Mesendoderm (in vitro differentiated cells): ENCODE measurements at regions not wholly inside any gene's neighbourhood (a gene's known extent, or its start where the extent isn't known, plus 50 kb on each side); places are given as distances from the start of the nearest gene placed in this dataset.
"Not testable (repeated sequence)": the region's sequence is repeated elsewhere in the genome, so short reads cannot be mapped to it uniquely, and the experiment has no call there.

Experiments
- DNase-seq: peaks from one replicate; pipeline ENCODE4 v3.0.0; 2013
- H2AK5ac ChIP-seq: 2 replicates; pipeline ENCODE4 v1.6.1; 2013; ENCODE audit warnings: low read length, inconsistent platforms
- H2BK120ac ChIP-seq: 2 replicates; pipeline ENCODE4 v1.6.1; 2013; ENCODE audit warnings: low read depth, mild to moderate bottlenecking, low read length, moderate library complexity, mixed read lengths
- H2BK15ac ChIP-seq: replicated peaks from 2 replicates; pipeline ENCODE4 v1.6.1; 2013; ENCODE audit warnings: low read depth, mild to moderate bottlenecking, moderate library complexity
- H2BK5ac ChIP-seq: 2 replicates; pipeline ENCODE4 v1.6.1; 2013; ENCODE audit warnings: low read length, inconsistent platforms
- H3K18ac ChIP-seq: 2 replicates; pipeline ENCODE4 v1.6.1; 2013; ENCODE audit warnings: mild to moderate bottlenecking, low read length, mixed read lengths
- H3K23ac ChIP-seq: one replicate; pipeline ENCODE4 v1.6.1; 2013; ENCODE audit warnings: low read length
- H3K27ac ChIP-seq: 2 replicates; pipeline ENCODE4 v1.5.1; 2013; ENCODE audit warnings: low read depth, mild to moderate bottlenecking, inconsistent platforms, low read length, moderate library complexity
- H3K27me3 ChIP-seq: 2 replicates; pipeline ENCODE4 v1.6.1; 2013; ENCODE audit warnings: low read length, control low read depth, mild to moderate bottlenecking, inconsistent platforms; ENCODE audit not compliant: insufficient read depth, poor library complexity
- H3K36me3 ChIP-seq: 2 replicates; pipeline ENCODE4 v1.6.1; 2013; ENCODE audit warnings: low read length, inconsistent platforms; ENCODE audit not compliant: control insufficient read depth, insufficient read depth
- H3K4ac ChIP-seq: one replicate; pipeline ENCODE4 v1.6.1; 2013; ENCODE audit warnings: low read depth, mild to moderate bottlenecking, low read length, moderate library complexity
- H3K4me1 ChIP-seq: 2 replicates; pipeline ENCODE4 v1.6.1; 2013; ENCODE audit warnings: low read depth, low read length, inconsistent platforms; ENCODE audit not compliant: control insufficient read depth
- H3K4me2 ChIP-seq: 2 replicates; pipeline ENCODE4 v1.6.1; 2013; ENCODE audit warnings: low read length
- H3K4me3 ChIP-seq: 2 replicates; pipeline ENCODE4 v1.5.1; 2013; ENCODE audit warnings: mild to moderate bottlenecking, low read length
- H3K56ac ChIP-seq: one replicate; pipeline ENCODE4 v1.6.1; 2013; ENCODE audit warnings: low read length
- H3K79me1 ChIP-seq: 2 replicates; pipeline ENCODE4 v1.6.1; 2013; ENCODE audit warnings: low read length, inconsistent platforms
- H3K79me2 ChIP-seq: 2 replicates; pipeline ENCODE4 v1.6.1; 2013; ENCODE audit warnings: mild to moderate bottlenecking, low read length; ENCODE audit not compliant: control insufficient read depth, insufficient read depth
- H3K9ac ChIP-seq: 2 replicates; pipeline ENCODE4 v1.6.1; 2013; ENCODE audit warnings: low read length, inconsistent platforms
- H4K5ac ChIP-seq: one replicate; pipeline ENCODE4 v1.6.1; 2013; ENCODE audit warnings: low read length
- H4K8ac ChIP-seq: one replicate; pipeline ENCODE4 v1.6.1; 2013; ENCODE audit warnings: low read depth, mild to moderate bottlenecking, control low read depth, low read length, moderate library complexity
- WGBS: extraction: QIAGEN DNeasy Blood & Tissue Kit; methylation state at CpG from one replicate; pipeline ENCODE4 v1.1.7; 2013; ENCODE audit warnings: low lambda C conversion rate, missing lambda C conversion rate; ENCODE audit not compliant: insufficient coverage; ENCODE audit errors: extremely low coverage; 5-methylcytosine and 5-hydroxymethylcytosine counted together

DNA sequence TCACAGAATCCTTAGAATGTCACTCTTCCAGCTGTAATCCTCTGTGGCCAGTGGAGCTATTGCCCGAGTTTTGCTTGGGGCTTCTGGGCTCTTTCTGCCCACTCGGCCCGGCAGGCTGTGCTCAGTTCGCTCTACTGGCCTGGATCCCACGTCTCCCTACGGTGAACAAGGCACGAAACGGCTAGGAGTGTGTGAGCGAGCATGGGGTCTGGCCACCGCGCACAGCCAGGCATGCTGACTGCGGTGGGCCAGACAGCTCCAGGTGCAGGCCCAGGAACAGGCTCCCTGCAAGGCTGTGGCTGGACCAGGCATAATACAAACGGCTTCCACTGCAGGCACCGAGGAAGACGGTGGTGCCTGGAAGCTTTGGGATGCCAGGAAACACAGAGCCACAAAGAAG, 2035.5 kb upstream of the ACO1 start:
- Histone ChIP-seq H2AK5ac (no peak overlapping the region), H3K23ac (no peak overlapping the region)
- whole genome bisulfite sequencing, result no CpG with 5 or more reads among the region's 15 CpGs

DNA sequence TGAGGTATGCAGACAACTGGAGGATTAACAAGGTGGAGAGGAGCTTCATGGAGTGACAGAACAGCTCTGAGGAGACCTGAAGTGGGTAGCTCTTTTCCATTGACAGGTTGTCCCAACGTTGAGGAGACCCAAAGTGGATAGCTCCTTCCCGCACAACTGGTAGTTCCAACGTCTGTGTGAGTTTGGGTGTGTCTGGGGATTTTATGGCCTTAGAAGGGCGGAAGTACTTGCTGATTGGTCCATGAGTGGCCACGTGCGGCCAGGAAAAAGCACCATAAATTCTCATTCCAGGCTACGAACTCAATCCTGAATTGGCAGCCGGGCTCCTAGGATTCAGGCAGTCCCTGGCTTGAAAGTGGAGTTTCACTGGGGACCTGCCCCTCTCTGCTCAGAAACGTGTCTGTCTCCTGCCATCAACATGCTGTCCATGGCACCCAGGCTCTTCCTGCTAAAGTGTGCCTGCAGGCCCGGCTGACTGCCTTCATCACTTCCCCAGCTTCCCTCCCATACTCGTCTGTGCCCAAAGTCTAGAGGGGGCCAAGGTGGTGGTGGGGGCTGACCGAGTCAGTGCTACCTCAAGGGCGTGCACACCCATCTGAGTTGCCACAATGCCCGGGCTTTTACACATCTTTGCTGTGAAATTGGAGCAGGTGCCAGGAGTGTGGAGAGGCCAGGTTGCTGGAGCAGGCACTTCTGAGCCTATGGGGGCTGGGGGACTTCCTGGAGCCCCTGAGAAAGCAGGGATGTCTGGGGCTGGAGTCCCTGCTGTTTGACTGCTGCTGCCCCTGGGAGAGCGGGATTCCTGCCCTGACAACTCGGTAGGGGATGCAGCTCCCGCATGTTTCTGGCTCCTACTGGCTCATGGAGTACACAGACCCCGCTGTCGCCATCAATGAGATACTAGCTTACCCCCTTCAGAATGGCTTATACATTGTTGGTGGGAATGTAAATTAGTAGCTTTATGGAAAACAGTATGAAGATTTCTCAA, 2034.6 kb upstream of the ACO1 start:
- H3K27ac ChIP-seq, result no peak overlapping the region
- H3K9ac ChIP-seq, result no peak overlapping the region
- H4K8ac ChIP-seq, result no peak overlapping the region
- H3K23ac ChIP-seq, result no peak overlapping the region
- WGBS, result no CpG with 5 or more reads among the region's 19 CpGs
- no peaks in the 10 kb centered on the region for H3K79me1 ChIP-seq
- H3K4me3 ChIP-seq, result no peak overlapping the region
- no peak overlapping the region for H2AK5ac ChIP-seq
- H3K56ac ChIP-seq, result no peak overlapping the region
- H2BK5ac ChIP-seq, result no peak overlapping the region
- no peaks in the 10 kb centered on the region for H3K4me1 ChIP-seq
- H4K5ac ChIP-seq, result no peak overlapping the region
- DNase-seq, result no peak
- no peak overlapping the region for H2BK15ac ChIP-seq
- H3K27me3 ChIP-seq, result no peaks in the 10 kb centered on the region
- H2BK120ac ChIP-seq, result no peak overlapping the region
- no peaks in the 10 kb centered on the region for H3K79me2 ChIP-seq
- H3K4me2 ChIP-seq, result no peak overlapping the region
- H3K4ac ChIP-seq, result no peak overlapping the region
- no peak overlapping the region for H3K18ac ChIP-seq
- H3K36me3 ChIP-seq, result no peaks in the 10 kb centered on the region

More for the DNA sequence above, 2035.5 kb upstream of the ACO1 start:
- H3K56ac ChIP-seq, result no peak overlapping the region
- H2BK5ac ChIP-seq, result no peak overlapping the region
- no peak overlapping the region for H2BK120ac ChIP-seq
- H3K27me3 ChIP-seq, result no peaks in the 10 kb centered on the region
- no peak overlapping the region for H3K18ac ChIP-seq
- no peak overlapping the region for H4K5ac ChIP-seq
- no peak overlapping the region for H3K4ac ChIP-seq
- no peak overlapping the region for H4K8ac ChIP-seq
- DNase-seq, result no peak
- H3K4me3 ChIP-seq, result no peak overlapping the region
- no peaks in the 10 kb centered on the region for H3K79me1 ChIP-seq
- H3K27ac ChIP-seq, result no peak overlapping the region
- no peak overlapping the region for H3K9ac ChIP-seq
- H2BK15ac ChIP-seq, result no peak overlapping the region
- H3K4me2 ChIP-seq, result no peak overlapping the region
- no peaks in the 10 kb centered on the region for H3K4me1 ChIP-seq
- H3K79me2 ChIP-seq, result no peaks in the 10 kb centered on the region
- no peaks in the 10 kb centered on the region for H3K36me3 ChIP-seq

DNA sequence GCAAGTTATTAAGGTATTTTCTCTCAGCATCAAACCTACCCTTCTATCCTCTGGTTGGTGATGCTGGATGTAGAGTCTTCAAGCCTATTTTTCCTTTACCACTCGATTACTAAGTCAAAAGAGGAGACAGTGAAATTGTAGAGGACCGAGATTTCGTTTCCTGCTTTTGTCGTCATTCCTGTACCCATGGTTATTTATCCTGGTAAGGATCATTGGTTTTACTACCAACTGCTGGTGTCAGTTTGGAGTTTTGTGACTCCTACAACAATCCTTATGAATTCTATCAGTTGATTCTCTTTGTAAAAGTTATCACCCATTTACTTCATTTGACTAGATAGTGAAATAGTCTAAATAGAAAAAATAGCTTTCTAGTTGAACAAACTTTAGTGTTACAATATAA, 2028.2 kb upstream of the ACO1 start:
- WGBS, result no CpG with 5 or more reads among the region's 4 CpGs
- H3K56ac ChIP-seq, result no peak overlapping the region
- H4K5ac ChIP-seq, result no peak overlapping the region
- H3K4me3 ChIP-seq, result no peak overlapping the region
- H3K27ac ChIP-seq, result no peak overlapping the region
- H3K18ac ChIP-seq, result no peak overlapping the region
- no peaks in the 10 kb centered on the region for H3K36me3 ChIP-seq
- no peak overlapping the region for H4K8ac ChIP-seq
- no peak overlapping the region for H2AK5ac ChIP-seq
- H3K23ac ChIP-seq, result no peak overlapping the region
- H3K4me2 ChIP-seq, result no peak overlapping the region
- H2BK5ac ChIP-seq, result no peak overlapping the region
- no peak for DNase-seq
- H3K4ac ChIP-seq, result no peak overlapping the region
- H2BK15ac ChIP-seq, result no peak overlapping the region
- no peaks in the 10 kb centered on the region for H3K79me1 ChIP-seq
- no peaks in the 10 kb centered on the region for H3K4me1 ChIP-seq
- H3K79me2 ChIP-seq, result no peaks in the 10 kb centered on the region
- H2BK120ac ChIP-seq, result no peak overlapping the region
- no peaks in the 10 kb centered on the region for H3K27me3 ChIP-seq
- H3K9ac ChIP-seq, result no peak overlapping the region

DNA sequence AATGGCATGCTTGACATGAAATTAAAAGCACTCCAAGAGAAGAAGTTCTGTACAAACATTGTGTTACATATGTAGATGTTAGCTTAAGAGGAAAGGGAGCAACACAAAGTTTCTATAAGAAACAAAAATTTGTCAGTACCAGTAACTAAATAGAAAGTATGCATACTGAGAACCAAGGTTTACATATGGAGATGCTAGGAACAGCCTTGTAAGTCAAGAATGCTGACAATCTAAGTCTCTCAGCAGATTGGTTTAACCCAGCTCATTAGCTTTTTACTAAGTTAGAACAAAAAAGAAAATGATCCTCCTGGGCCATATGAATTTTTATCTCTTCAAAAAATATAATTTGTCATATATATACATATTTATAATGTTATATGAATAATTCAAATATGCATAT, 2022.1 kb upstream of the ACO1 start:
- Histone ChIP-seq H3K9ac (no peak overlapping the region), H3K27me3 (no peaks in the 10 kb centered on the region), H3K4me3 (no peak overlapping the region), H3K4me1 (no peaks in the 10 kb centered on the region), H3K79me2 (no peaks in the 10 kb centered on the region), H3K36me3 (no peaks in the 10 kb centered on the region), H3K4ac (no peak overlapping the region), H3K18ac (no peak overlapping the region), H2BK15ac (no peak overlapping the region), H3K27ac (no peak overlapping the region), H2BK5ac (no peak overlapping the region), H2AK5ac (no peak overlapping the region), H4K5ac (no peak overlapping the region), H3K23ac (no peak overlapping the region), H3K4me2 (no peak overlapping the region), H3K79me1 (no peaks in the 10 kb centered on the region), H3K56ac (no peak overlapping the region), H2BK120ac (no peak overlapping the region), H4K8ac (no peak overlapping the region)
- peak; percentile 1 for DNase-seq

DNA sequence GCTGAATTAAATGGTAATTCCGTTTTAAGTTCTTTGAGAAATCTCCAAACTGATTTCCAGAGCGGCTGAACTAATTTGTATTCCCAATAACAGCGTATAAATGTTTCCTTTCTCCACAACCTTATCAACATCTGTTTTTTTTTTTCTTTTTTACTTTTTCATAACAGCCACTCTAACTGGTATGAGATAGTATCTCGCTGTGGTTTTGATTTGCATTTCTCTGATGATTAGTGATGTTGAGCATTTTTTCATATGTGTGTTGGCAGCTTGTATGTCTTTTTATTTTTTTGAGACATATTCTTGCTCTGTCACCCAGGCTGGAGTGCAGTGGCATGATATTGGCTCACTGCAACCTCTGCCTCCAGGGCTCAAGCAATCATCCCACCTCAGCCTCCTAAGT, 2018.3 kb upstream of the ACO1 start:
- not testable (repeated sequence) for H3K23ac ChIP-seq, H3K4ac ChIP-seq
- no CpG with 5 or more reads among the region's 4 CpGs for WGBS

DNA sequence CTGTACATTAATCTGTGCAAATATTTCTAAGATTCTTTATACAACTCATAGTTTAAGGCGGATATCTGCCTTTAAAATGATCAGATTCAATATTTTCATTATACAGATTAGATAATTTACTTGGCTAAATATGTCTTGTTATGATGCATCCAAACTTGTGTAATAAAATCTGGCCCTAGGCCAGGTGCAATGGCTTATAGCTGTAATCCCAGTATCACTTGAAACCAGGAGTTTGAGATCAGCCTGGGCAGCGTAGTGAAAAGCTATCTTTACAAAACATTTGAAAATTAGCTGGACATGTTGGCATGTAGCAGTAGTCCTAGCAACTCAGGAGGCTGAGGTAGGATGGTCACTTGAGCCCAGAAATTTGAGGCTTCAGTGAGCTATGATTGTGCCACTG, 2002.2 kb upstream of the ACO1 start:
- no peak overlapping the region for H3K18ac ChIP-seq
- H2BK5ac ChIP-seq, result no peak overlapping the region
- no peaks in the 10 kb centered on the region for H3K4me1 ChIP-seq
- no peak overlapping the region for H2BK120ac ChIP-seq
- H2BK15ac ChIP-seq, result no peak overlapping the region
- H3K27me3 ChIP-seq, result no peaks in the 10 kb centered on the region
- H3K4me3 ChIP-seq, result no peak overlapping the region
- no peaks in the 10 kb centered on the region for H3K79me2 ChIP-seq
- no peak overlapping the region for H3K4me2 ChIP-seq
- no peaks in the 10 kb centered on the region for H3K36me3 ChIP-seq
- H3K27ac ChIP-seq, result no peak overlapping the region
- H3K23ac ChIP-seq, result no peak overlapping the region
- no peak overlapping the region for H2AK5ac ChIP-seq
- H3K4ac ChIP-seq, result no peak overlapping the region
- no peak for DNase-seq
- H4K8ac ChIP-seq, result no peak overlapping the region
- H4K5ac ChIP-seq, result no peak overlapping the region
- WGBS, result no CpG with 5 or more reads among the region's 2 CpGs
- no peak overlapping the region for H3K56ac ChIP-seq
- H3K79me1 ChIP-seq, result no peaks in the 10 kb centered on the region
- no peak overlapping the region for H3K9ac ChIP-seq

More for the DNA sequence above, 2018.3 kb upstream of the ACO1 start:
- H3K56ac ChIP-seq, H3K79me1 ChIP-seq, H2BK120ac ChIP-seq, H2BK15ac ChIP-seq, H3K18ac ChIP-seq, H4K8ac ChIP-seq, H3K4me1 ChIP-seq, H3K27ac ChIP-seq, H3K79me2 ChIP-seq, H3K4me3 ChIP-seq, H3K36me3 ChIP-seq, H3K27me3 ChIP-seq, H3K9ac ChIP-seq, H2AK5ac ChIP-seq, H3K4me2 ChIP-seq, H2BK5ac ChIP-seq, DNase-seq, H4K5ac ChIP-seq: not testable (repeated sequence)
